Transverse colon (tissue), 4 donors: ENCODE measurements at regions not wholly inside any gene's neighbourhood (a gene's known extent, or its start where the extent isn't known, plus 50 kb on each side); places are given as distances from the start of the nearest gene placed in this dataset.
"Not testable (repeated sequence)": the region's sequence is repeated elsewhere in the genome, so short reads cannot be mapped to it uniquely, and the experiment has no call there.

ENCODE experiments used
- DNase-seq: peaks from one replicate; pipeline ENCODE4 v3.0.0-alpha.2; 2019
- H3K27ac ChIP-seq, 4 donors: fragments of 200-600 bp; sonication (generic); 2 replicates each; pipeline ENCODE4 v1.5.1; 2016 to 2018; ENCODE audit warnings: inconsistent platforms in 4 of 4
- H3K27me3 ChIP-seq: fragments of 200-600 bp; sonication (generic); 2 replicates; pipeline ENCODE4 v1.5.1; 2017; ENCODE audit warnings: inconsistent platforms
- H3K36me3 ChIP-seq, 4 donors: fragments of 200-600 bp; sonication (generic); 2 replicates each; pipeline ENCODE4 v1.5.1; 2017 to 2019; ENCODE audit warnings: inconsistent platforms in 4 of 4
- H3K4me1 ChIP-seq, 4 donors: fragments of 200-600 bp; sonication (generic); 2 replicates each; pipeline ENCODE4 v1.5.1; 2017 to 2020; ENCODE audit warnings: inconsistent platforms in 4 of 4
- H3K4me3 ChIP-seq, 4 donors: fragments of 200-600 bp; sonication (generic); 1 replicate in 1 of 4; 2 replicates in 3 of 4; pipeline versions ENCODE4 v1.5.1 to v1.6.1; 2017 to 2019; ENCODE audit warnings: inconsistent platforms in 4 of 4
- H3K9me3 ChIP-seq, 2 donors: fragments of 200-600 bp; sonication (generic); 2 replicates each; pipeline ENCODE4 v1.5.1; 2017 to 2019; ENCODE audit warnings: inconsistent platforms in 2 of 2
- EP300 ChIP-seq: sonication (generic); formaldehyde crosslinking; IDR thresholded peaks from one replicate; pipeline ENCODE4 v1.6.1; 2017; ENCODE audit warnings: antibody characterized with exemption, low read depth
- POLR2A ChIP-seq: fragments of 450-650 bp; IDR thresholded peaks from one replicate; pipeline ENCODE4 v1.6.1; 2016; ENCODE audit warnings: antibody characterized with exemption, mild to moderate bottlenecking, moderate library complexity
- POLR2AphosphoS5 ChIP-seq, 3 donors: sonication (generic); formaldehyde crosslinking; IDR thresholded peaks; one replicate each; pipeline ENCODE4 v1.6.1; 2016; ENCODE audit warnings: antibody characterized with exemption in 3 of 3
- WGBS, 2 donors: methylation state at CpG; one replicate each; pipeline ENCODE4 v1.1.5; 2018; ENCODE audit warnings: low coverage in 1 of 2; 5-methylcytosine and 5-hydroxymethylcytosine counted together
- in situ Hi-C, 4 donors: fragments of 200-750 bp; cut with MboI; loops; one replicate each; pipeline versions ENCODE4 v1.15.0 to v1.15.1; 2017; ENCODE audit warnings: low sequenced_read_pairs in 3 of 4, low pct_ligation_motif_present in 1 of 4, low pct_unique_long_range_greater_than_20kb in 1 of 4
- intact Hi-C: fragments of 100-400 bp; cut with DNase I; formaldehyde crosslinking; loops from one replicate; pipeline ENCODE4 v1.15.1; 2023; ENCODE audit warnings: low total_unique reads
- TF ChIP-seq, protein P1 (sequence below), 5 experiments: fragments of 200-600 bp in 3 of 5; fragments of 450-650 bp in 2 of 5; sonication (generic) in 3 of 5; IDR thresholded peaks; 1 replicate in 2 of 5; 2 replicates in 3 of 5; pipeline ENCODE4 v1.5.1; 2016 to 2017; ENCODE audit warnings: antibody characterized with exemption in 5 of 5, inconsistent platforms in 3 of 5, mild to moderate bottlenecking in 2 of 5, moderate library complexity in 1 of 5

GRCh38 chr20:47963022-47963421 is 177.7 kb upstream of the SULF2 start:
- Histone ChIP-seq H3K4me3 (no peak overlapping the region), H3K27ac (no peak overlapping the region), H3K4me1 (no peaks in the 10 kb centered on the region), H3K36me3 (no peaks in the 10 kb centered on the region), H3K27me3 (no peaks in the 10 kb centered on the region), H3K9me3 (no peaks in the 10 kb centered on the region)
- in situ Hi-C loops = no loop called here
- DNase-seq = no peak
- TF ChIP-seq POLR2AphosphoS5 (IDR thresholded peaks at IDR 0.05) (no peak), EP300 (no peak), POLR2A (no peak)
- TF ChIP-seq, protein P1, sequence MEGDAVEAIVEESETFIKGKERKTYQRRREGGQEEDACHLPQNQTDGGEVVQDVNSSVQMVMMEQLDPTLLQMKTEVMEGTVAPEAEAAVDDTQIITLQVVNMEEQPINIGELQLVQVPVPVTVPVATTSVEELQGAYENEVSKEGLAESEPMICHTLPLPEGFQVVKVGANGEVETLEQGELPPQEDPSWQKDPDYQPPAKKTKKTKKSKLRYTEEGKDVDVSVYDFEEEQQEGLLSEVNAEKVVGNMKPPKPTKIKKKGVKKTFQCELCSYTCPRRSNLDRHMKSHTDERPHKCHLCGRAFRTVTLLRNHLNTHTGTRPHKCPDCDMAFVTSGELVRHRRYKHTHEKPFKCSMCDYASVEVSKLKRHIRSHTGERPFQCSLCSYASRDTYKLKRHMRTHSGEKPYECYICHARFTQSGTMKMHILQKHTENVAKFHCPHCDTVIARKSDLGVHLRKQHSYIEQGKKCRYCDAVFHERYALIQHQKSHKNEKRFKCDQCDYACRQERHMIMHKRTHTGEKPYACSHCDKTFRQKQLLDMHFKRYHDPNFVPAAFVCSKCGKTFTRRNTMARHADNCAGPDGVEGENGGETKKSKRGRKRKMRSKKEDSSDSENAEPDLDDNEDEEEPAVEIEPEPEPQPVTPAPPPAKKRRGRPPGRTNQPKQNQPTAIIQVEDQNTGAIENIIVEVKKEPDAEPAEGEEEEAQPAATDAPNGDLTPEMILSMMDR (IDR thresholded peaks at IDR 0.05) = no peak
- 64% methylated on average over 8 of the region's 8 CpGs; no CpG with 5 or more reads in 1 of the 2 donors for WGBS, 2 donors
- intact Hi-C loops = no loop called here

DNA sequence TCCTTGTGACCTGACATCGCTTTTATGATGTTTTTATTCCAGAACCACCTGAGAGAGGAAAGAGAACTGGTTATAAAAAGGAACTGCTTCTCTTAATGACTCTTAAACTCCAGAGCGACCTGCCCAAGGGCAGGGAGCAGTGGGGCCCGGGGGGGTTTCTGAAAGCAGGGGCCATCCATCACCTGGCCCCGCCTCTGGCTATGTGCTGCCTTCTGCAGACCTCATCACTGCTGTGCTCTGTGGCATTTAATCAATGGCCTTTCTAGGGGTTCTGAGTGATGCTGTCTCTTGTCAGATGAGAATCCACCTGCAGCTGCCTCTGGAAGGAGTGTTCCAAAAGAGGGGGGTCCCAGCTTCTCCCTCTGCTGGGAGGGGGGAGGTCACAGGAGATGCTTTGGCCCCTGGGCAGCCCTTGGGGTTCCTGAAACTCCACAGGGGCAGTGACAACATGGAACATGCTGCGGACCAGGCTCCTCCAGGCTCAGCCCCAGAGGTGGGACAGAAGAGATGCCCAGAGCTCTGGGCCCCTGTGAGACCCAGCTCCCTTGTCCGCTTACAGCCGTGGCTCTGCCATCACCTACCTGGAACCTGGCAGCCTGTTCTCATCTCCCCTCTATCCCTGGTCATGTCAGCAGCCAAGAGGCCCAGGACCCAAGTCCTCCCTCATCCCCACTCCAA is 177.1 kb upstream of the SULF2 start:
- Histone ChIP-seq H3K36me3 (no peaks in the 10 kb centered on the region), H3K27ac (no peak overlapping the region), H3K27me3 (no peaks in the 10 kb centered on the region), H3K4me1 (no peaks in the 10 kb centered on the region), H3K4me3 (no peak overlapping the region), H3K9me3 (no peaks in the 10 kb centered on the region)
- no peak for DNase-seq
- in situ Hi-C loops (no loop called here), intact Hi-C loops (no loop called here)
- WGBS, 2 donors = 50 to 63% methylated on average over 1 to 6 of the region's 7 CpGs
- TF ChIP-seq EP300 (no peak), POLR2AphosphoS5 (IDR thresholded peaks at IDR 0.05) (no peak), POLR2A (no peak)
- TF ChIP-seq, protein P1 (IDR thresholded peaks at IDR 0.05) = no peak

DNA sequence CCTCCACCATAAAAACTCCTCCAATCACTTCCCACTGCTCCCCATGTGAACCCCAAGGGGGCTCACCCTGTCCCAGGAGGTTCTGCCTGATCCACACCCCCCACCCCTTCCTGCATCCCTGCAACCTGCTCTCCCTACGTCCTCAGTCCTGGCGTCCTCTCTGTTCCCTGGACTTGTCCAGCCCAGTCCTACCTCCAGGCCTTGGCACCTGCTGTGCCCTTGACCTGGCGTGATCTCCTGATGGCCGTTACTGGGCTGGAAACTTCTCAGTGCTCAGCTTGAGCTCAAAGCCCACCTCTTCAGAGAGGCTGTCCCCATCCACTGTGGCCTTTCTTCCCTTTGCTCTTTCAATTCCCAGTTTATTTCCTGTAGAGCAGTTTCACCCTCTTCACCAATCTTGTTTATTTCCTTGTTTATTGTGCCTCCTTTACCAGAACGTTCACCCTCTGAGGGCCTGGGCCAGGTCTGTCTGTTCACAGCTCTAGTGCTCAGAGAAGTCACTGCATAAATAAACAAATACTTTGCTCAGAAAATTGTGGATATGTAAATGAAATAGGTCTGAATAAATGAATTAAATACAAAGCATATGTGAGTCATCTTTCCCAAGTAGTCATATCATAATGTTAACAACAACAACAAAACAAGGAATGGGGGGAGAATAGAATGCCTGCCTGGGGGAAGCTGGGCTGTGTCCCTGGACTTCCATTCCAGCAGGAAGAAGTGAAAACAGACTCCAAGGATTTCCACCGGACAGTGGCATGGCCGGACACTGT is 175.7 kb upstream of the SULF2 start:
- Histone ChIP-seq H3K36me3 (no peaks in the 10 kb centered on the region), H3K27ac (no peak overlapping the region), H3K27me3 (no peaks in the 10 kb centered on the region), H3K4me3 (no peak overlapping the region), H3K4me1 (no peaks in the 10 kb centered on the region), H3K9me3 (no peaks in the 10 kb centered on the region)
- DNase-seq = no peak
- WGBS, 2 donors = 40 to 72% methylated on average over 1 to 7 of the region's 7 CpGs
- in situ Hi-C loops = no loop called here
- TF ChIP-seq POLR2AphosphoS5 (IDR thresholded peaks at IDR 0.05) (no peak), POLR2A (no peak), EP300 (no peak)
- TF ChIP-seq, protein P1 (IDR thresholded peaks at IDR 0.05) = no peak
- intact Hi-C loops = no loop called here

GRCh38 chr20:47960277-47960676 is 175.0 kb upstream of the SULF2 start:
- no peak for DNase-seq
- 82% methylated on average over 8 of the region's 8 CpGs; no CpG with 5 or more reads in 1 of the 2 donors for WGBS, 2 donors
- Histone ChIP-seq H3K36me3 (no peaks in the 10 kb centered on the region), H3K9me3 (no peaks in the 10 kb centered on the region), H3K27ac (no peak overlapping the region), H3K4me1 (no peaks in the 10 kb centered on the region), H3K27me3 (no peaks in the 10 kb centered on the region), H3K4me3 (no peak overlapping the region)
- intact Hi-C loops = no loop called here
- TF ChIP-seq, protein P1 (IDR thresholded peaks at IDR 0.05) = no peak
- no peak for TF ChIP-seq POLR2A
- TF ChIP-seq POLR2AphosphoS5 (IDR thresholded peaks at IDR 0.05) = no peak
- TF ChIP-seq EP300 = no peak
- in situ Hi-C loops = no loop called here

GRCh38 chr20:47957989-47958801 is 172.9 kb upstream of the SULF2 start:
- peak overlapping the region in 1 of 4 donors; percentile 23 for H3K27ac ChIP-seq
- intact Hi-C loops, DNase-seq, H3K27me3 ChIP-seq, H3K4me1 ChIP-seq, H3K9me3 ChIP-seq, in situ Hi-C loops, H3K36me3 ChIP-seq, H3K4me3 ChIP-seq: not testable (repeated sequence)
- 52% methylated on average over 15 of the region's 16 CpGs; no CpG with 5 or more reads in 1 of the 2 donors for WGBS, 2 donors
